SKM-1 treated with dmso at 0.1 percent for 144 hours (cell line): ENCODE measurements at regions not wholly inside any gene's neighbourhood (a gene's known extent, or its start where the extent isn't known, plus 50 kb on each side); places are given as distances from the start of the nearest gene placed in this dataset.

Experiments
- DNase-seq: peaks from one replicate; lab custom pipeline; 2025; ENCODE audit not compliant: unreplicated experiment; lab: John Stamatoyannopoulos, UW

- no peak for DNase-seq
Measured at GRCh38 chr4:125365731-125366130, 51.0 kb downstream of the FAT4 start.

DNA sequence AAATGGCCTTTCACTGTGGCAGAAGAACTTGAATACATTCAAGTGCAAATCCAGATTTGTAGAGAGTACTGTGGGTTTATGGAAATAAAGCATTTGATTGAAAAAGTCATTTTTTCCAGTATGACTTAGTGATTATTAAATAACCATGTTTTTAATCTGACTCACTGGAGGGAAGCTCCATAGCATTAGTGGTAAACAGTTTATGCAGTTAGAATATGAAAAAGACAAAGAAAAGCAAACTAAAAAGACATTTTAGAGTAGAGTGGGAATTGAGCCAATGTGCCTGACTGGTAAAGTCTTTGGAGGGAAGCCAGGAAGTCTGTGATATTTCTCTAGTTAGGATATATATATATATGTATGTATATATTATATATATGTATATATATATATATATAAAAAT is 53.4 kb downstream of the FAT4 start:
- no peak for DNase-seq

GRCh38 chr4:125368671-125369081 is 53.9 kb downstream of the FAT4 start:
- DNase-seq: no peak

DNA sequence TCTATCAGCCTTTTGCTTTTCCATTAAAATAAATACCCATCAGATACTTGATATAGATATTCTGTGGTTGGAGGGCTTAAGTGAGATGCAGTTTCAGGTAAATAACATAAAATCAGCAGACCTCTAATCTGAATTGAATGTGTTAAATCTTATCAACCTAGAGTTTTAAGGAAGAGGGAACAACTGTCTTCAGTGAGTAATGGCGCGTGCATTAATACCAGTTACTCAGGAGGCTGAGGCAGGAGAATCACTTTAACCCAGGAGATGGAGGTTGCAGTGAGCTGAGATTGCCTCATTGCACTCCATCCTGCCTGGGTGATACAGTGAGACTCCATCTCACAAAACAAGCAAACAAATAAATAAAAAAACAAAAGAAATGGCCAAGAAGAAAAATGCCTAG is 54.3 kb downstream of the FAT4 start:
- no peak for DNase-seq

GRCh38 chr4:125370478-125370877 is 55.7 kb downstream of the FAT4 start:
- no peak for DNase-seq

- no peak for DNase-seq
Measured at GRCh38 chr4:125382995-125383394, 68.2 kb downstream of the FAT4 start.

DNA sequence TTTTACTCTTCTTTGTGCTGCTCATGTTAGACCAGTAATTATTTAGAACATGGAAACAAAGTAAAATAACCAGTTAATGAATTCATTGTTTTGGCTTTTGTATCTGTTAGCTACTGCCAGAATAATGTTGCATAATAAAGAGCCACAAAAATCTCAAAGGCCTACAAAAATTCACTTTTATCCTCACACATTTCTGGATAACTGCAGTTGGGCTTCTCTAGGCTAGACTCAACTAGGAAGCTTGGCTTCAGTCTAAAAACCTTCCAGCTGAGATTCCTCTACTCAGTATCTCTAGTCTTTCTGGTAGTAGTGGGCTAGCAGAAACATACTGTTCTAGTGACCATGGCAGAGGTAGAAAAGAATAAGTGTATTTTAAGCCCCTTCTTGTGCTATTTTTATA is 73.0 kb downstream of the FAT4 start:
- DNase-seq: no peak

- DNase-seq: no peak
Measured at GRCh38 chr4:125388613-125389012, 73.9 kb downstream of the FAT4 start.

DNA sequence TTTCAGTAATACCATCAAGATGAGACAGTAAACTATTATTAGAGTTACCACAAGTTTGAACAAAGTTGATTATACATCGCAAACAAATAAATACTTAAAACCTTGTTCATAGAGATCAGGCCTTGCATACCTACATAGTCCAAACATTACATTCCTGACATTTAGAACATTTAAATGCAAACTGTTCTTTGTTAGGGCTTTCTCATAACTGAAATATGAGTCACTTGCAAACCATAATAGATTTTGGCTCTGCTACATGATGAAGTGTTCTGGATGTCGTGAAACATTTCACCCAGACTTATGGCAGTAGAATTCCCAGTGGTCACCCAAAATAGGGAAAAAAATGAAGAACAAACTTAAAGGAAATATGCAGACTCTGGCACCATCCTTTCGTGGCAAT is 75.0 kb downstream of the FAT4 start:
- DNase-seq: no peak

- no peak for DNase-seq
Measured at GRCh38 chr4:125390126-125390525, 75.4 kb downstream of the FAT4 start.

DNA sequence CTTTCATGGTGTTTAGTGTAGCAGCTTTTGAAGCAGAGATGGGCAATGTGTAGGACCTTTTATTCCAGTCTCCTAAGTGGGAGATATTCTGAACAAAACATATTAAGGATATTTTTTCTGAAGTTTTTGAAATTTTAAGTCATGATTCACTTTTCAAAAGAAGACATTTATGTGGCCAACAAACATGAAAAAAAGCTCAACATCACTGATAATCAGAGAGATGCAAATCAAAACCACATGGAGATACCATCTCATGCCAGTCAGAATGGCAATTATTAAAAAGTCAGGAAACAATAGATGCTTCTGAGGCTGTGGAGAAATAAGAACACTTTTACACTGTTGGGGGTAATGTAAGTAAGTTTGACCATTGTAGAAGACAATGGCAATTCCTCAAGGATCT is 76.0 kb downstream of the FAT4 start:
- DNase-seq: no peak

DNA sequence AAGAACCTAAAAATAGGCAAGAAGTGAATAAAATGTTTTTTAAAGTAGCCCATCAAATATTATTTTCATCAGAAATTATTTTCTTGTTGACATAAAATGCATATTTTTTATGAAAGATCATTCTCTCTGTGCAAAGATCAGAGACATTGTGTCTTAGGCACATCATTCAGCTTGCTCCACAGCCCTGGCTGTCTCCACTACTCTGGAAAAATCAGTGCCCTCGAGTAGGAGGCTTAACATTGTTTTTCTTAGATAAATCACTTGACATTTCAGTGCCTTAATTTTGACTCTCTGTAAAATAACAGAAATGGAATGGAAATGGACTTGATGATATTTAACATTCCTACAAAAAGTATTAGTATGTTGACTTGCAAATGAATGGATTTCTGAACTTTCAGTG is 77.9 kb downstream of the FAT4 start:
- DNase-seq: no peak

DNA sequence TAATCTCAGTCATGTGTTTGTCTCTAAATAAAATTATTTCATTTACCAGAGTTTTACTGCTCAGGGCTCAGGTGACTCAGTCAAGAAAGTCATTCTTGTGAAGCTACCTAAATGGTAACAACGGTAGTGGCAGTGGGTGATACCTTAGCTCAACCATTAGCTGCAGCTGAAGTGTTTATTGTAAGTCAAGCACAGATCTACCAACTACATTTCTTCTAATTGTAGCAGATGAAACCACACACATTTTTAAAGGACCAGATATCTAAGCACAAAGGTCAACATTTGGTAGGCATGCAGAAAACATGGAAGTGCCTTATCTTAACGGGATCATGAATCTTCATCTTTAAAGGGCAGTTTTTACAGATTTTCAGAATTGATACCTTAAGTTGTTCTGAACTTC is 79.1 kb downstream of the FAT4 start:
- DNase-seq: no peak

- DNase-seq: no peak
Measured at GRCh38 chr4:125397226-125397625, 82.5 kb downstream of the FAT4 start.

GRCh38 chr4:125398263-125399002 is 83.7 kb downstream of the FAT4 start:
- no peak for DNase-seq

DNA sequence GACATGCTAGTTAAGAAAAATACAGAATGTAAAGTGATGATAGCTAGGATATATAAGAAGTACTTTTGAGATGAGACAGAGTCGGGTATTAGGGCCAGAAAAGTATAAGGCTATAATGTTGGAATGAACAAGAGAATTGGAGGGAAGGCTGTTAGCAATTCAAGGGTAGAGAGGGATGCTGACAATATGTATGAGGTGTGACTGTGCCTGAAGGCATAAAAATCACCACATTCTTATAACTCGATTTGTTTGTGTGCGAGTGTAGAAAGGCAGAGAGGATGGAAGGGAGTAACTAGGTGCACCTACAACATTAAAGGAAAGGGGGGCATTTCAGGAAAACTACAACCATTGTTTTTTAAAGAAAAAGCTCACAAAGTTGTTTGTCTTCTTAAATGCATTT is 86.0 kb downstream of the FAT4 start:
- no peak for DNase-seq

- no peak for DNase-seq
Measured at GRCh38 chr4:125401784-125402183, 87.0 kb downstream of the FAT4 start.

DNA sequence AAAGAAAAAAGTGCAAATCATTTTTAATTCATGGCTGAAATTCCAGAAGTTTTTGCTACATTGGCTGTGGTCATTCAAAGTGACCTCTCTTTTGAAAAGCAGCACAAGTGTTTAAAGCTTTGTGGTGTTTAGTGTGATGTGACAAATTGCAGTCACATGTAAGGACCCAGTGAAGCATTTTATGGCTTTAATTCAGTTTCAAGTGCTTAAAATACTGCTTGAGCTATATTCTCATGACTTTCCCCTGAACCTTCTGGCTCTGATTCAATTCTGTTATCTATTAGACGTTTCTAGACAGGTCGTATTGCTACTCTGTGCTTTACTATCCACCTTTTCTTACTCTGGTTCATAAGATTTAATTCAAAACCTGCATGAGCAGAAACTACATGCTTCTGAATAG is 105.8 kb downstream of the FAT4 start:
- no peak for DNase-seq

DNA sequence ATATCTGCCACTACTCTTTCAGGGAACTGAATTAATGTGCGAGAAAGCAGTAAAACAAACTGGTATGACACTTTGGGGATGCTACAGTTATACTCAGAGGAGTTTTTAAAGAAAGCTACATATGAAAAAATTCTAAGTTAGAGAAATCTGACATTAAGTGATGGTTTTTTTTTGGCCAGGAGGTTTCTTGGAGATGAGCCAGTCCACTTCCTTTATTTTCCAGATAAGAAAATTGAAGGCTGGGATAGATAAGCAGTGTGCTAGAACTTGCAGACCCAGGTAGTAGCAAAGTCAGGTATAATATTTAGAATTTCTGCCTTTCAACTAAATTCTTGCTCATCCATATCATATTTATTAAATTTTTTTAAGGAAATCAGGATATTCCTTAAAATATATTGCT is 106.8 kb downstream of the FAT4 start:
- DNase-seq: no peak

DNA sequence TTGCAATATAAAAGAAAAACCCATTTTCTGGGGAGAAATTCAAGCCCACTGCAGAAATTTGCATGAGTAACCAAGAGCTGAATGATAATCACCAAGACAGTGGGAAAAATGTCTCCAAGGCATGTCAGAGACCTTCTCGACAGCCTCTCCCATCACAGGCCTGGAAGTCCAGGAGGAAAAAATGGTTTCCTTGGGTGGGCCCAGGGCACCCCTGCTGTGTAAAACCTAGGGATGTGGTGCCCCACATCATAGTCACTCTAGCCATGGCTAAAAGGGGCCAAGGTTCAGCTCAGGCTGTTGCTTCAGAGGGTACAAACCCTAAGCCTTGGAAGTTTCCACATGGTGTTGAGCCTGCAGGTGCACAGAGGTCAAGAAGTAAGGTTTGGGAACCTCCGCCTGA is 108.4 kb downstream of the FAT4 start:
- no peak for DNase-seq

- DNase-seq: no peak
Measured at GRCh38 chr4:125428832-125429231, 114.1 kb downstream of the FAT4 start.

DNA sequence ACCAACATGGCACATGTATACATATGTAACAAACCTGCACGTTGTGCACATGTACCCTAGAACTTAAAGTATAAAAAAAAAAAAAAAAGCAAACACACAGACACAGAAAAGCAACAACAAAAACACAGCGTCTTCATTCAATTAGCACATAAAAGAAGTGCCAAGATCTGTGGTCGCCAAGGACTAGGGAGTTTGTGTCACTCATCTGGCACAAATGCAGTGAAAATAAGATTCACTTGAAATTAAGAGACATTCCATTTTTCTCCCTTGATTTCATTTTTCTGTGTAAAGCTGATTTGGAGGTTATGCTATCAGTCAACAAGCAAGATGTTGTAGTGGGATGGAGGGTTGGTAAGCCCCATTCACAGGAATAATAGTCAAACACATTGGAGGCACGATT is 115.3 kb downstream of the FAT4 start:
- no peak for DNase-seq

- DNase-seq: no peak
Measured at GRCh38 chr4:125432078-125432477, 117.3 kb downstream of the FAT4 start.
